AG04449 (cell line): ENCODE measurements at regions not wholly inside any gene's neighbourhood (a gene's known extent, or its start where the extent isn't known, plus 50 kb on each side); places are given as distances from the start of the nearest gene placed in this dataset.

ENCODE experiments used
- CTCF ChIA-PET: fragments of 350-600 bp; formaldehyde crosslinking; extraction: SDS; loops from one replicate; lab custom pipeline; 2021; ENCODE audit warnings: antibody characterized with exemption; lab: Yijun Ruan, JAX
- POLR2A ChIA-PET: fragments of 400-600, 350-600 bp; formaldehyde crosslinking; extraction: SDS; loops from one replicate; lab custom pipeline; 2020; ENCODE audit warnings: antibody characterized with exemption, inconsistent platforms; lab: Yijun Ruan, JAX
- DNase-seq: peaks from one replicate; pipeline ENCODE4 v3.0.0-alpha.2; 2010; ENCODE audit warnings: low read depth, low spot score
- H3K4me3 ChIP-seq: 2 replicates; pipeline ENCODE4 v1.5.1; 2011; ENCODE audit warnings: low read depth, mild to moderate bottlenecking, control low read depth, low read length
- CTCF ChIP-seq: IDR thresholded peaks from one replicate; pipeline ENCODE4 v1.5.1; 2011; ENCODE audit warnings: mild to moderate bottlenecking, moderate library complexity, low read length, control low read depth, inconsistent platforms; ENCODE audit not compliant: insufficient read depth; ENCODE audit errors: missing control alignments

GRCh38 chrX:118167361-118167760 lies 50.8 kb upstream of the KLHL13 start:
- POLR2A ChIA-PET, result no interaction called here
- DNase-seq, result no peak
- no peak for TF ChIP-seq CTCF
- CTCF ChIA-PET, result no interaction called here
- no peak overlapping the region for H3K4me3 ChIP-seq

- no peak for DNase-seq
- no peak for TF ChIP-seq CTCF
- ChIA-PET POLR2A (no interaction called here), CTCF (no interaction called here)
- H3K4me3 ChIP-seq, result no peak overlapping the region
Observed at GRCh38 chrX:118171356-118171755, 54.7 kb upstream of the KLHL13 start.

GRCh38 chrX:118174516-118175098 lies 58.0 kb upstream of the KLHL13 start:
- ChIA-PET CTCF (no interaction called here), POLR2A (no interaction called here)
- H3K4me3 ChIP-seq, result no peak overlapping the region
- no peak for DNase-seq
- TF ChIP-seq CTCF, result no peak

GRCh38 chrX:118177708-118178107 lies 61.1 kb upstream of the KLHL13 start:
- no peak for DNase-seq
- ChIA-PET POLR2A (no interaction called here), CTCF (no interaction called here)
- no peak for TF ChIP-seq CTCF
- H3K4me3 ChIP-seq, result no peak overlapping the region

- POLR2A ChIA-PET, result no interaction called here
- CTCF ChIA-PET, result no interaction called here
Observed at GRCh38 chrX:118178450-118178849, 61.8 kb upstream of the KLHL13 start.

GRCh38 chrX:118179161-118179560 lies 62.6 kb upstream of the KLHL13 start:
- ChIA-PET POLR2A (no interaction called here), CTCF (no interaction called here)
- DNase-seq, result no peak
- no peak for TF ChIP-seq CTCF
- H3K4me3 ChIP-seq, result no peak overlapping the region

More at GRCh38 chrX:118178450-118178849, 61.8 kb upstream of the KLHL13 start:
- H3K4me3 ChIP-seq, result no peak overlapping the region
- no peak for DNase-seq
- TF ChIP-seq CTCF, result no peak
